Neural crest cell (in vitro differentiated cells): ENCODE measurements at regions not wholly inside any gene's neighbourhood (a gene's known extent, or its start where the extent isn't known, plus 50 kb on each side); places are given as distances from the start of the nearest gene placed in this dataset.

Experiments used
- DNase-seq: peaks from one replicate; pipeline ENCODE4 v3.0.0; 2021; ENCODE audit warnings: low read depth, mixed read lengths, low spot score
- H3K27ac Mint-ChIP-seq: one replicate; pipeline ENCODE4 v1.8.0; 2021; ENCODE audit warnings: mild to moderate bottlenecking, mixed read lengths; ENCODE audit not compliant: unreplicated experiment
- H3K27me3 Mint-ChIP-seq: 2 replicates; pipeline ENCODE4 v1.8.0; 2021; ENCODE audit warnings: low read depth, mild to moderate bottlenecking, mixed read lengths
- H3K36me3 Mint-ChIP-seq: 2 replicates; pipeline ENCODE4 v1.8.0; 2021; ENCODE audit warnings: low read depth, mild to moderate bottlenecking, mixed read lengths
- H3K4me1 Mint-ChIP-seq: 2 replicates; pipeline ENCODE4 v1.8.0; 2021; ENCODE audit warnings: mixed read lengths
- H3K4me3 Mint-ChIP-seq: one replicate; pipeline ENCODE4 v1.8.0; 2021; ENCODE audit warnings: mild to moderate bottlenecking, mixed read lengths
- H3K9me3 Mint-ChIP-seq: 2 replicates; pipeline ENCODE4 v1.8.0; 2021; ENCODE audit warnings: mixed read lengths
- TF ChIP-seq, protein P1 (sequence below): fragments of 200-600 bp; sonication (generic); conservative IDR thresholded peaks from 2 replicates; pipeline ENCODE4 v1.5.0; 2021; ENCODE audit warnings: antibody characterized with exemption, mild to moderate bottlenecking

DNA sequence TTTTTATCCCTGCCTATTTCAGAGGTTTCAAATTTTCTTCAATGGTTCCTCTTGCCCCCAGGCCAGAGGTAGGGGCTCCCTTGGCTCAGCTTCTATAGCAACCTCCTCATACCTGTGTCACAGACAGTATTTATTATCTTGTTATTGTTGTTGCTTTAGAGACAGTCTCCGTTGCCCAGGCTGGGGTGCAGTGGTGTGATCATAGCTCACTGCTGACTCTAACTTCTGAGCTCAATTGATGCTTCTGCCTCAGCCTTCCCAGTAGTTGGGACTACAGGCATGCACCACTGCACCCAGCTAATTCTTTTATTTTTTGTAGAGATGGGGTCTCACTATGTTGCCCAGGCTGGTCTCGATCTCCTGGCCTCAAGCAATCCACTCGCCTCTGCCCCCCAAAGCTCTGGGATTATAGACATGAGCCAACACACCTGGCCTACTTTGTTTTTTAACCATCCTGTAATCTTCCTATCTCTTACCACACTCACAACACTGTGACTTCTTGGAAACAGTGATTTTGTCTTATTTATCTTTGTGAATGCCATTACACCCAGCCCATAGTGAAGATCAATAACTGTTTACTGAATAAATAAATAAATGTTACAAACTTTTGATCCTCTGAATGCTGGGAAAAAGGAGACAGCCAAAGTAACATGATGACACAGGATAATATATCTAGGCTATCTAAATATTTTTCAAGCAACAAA is 95.9 kb downstream of the PHLDA1 start:
- Mint-ChIP-seq H3K27me3 (no peaks in the 10 kb centered on the region), H3K9me3 (no peaks in the 10 kb centered on the region), H3K4me3 (no peak overlapping the region), H3K4me1 (peaks cover 11% of the 10 kb centered on the region), H3K36me3 (no peaks in the 10 kb centered on the region), H3K27ac (no peak overlapping the region)
- no peak for DNase-seq
- TF ChIP-seq, protein P1, sequence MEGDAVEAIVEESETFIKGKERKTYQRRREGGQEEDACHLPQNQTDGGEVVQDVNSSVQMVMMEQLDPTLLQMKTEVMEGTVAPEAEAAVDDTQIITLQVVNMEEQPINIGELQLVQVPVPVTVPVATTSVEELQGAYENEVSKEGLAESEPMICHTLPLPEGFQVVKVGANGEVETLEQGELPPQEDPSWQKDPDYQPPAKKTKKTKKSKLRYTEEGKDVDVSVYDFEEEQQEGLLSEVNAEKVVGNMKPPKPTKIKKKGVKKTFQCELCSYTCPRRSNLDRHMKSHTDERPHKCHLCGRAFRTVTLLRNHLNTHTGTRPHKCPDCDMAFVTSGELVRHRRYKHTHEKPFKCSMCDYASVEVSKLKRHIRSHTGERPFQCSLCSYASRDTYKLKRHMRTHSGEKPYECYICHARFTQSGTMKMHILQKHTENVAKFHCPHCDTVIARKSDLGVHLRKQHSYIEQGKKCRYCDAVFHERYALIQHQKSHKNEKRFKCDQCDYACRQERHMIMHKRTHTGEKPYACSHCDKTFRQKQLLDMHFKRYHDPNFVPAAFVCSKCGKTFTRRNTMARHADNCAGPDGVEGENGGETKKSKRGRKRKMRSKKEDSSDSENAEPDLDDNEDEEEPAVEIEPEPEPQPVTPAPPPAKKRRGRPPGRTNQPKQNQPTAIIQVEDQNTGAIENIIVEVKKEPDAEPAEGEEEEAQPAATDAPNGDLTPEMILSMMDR: no peak

DNA sequence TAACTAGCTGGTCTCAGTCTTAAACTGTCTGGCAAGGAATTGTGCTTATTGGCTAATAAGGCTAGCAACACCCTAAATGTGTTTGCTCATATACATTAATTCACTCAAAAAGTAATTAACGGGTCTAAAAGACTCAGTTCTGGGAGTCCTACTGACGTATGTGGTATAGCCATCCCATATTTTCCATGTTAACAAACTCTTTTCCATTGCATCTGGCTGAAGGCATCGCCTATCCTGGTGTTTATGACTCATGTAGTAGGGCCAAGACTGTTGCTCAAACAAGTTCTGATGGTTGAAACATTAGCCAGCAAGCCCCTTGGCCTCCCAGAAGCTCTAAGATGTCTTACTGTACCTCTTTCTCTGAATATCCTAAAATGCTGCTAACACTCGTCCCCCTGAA is 98.5 kb downstream of the PHLDA1 start:
- H3K4me1 Mint-ChIP-seq: peaks cover 11% of the 10 kb centered on the region
- DNase-seq: no peak
- H3K27ac Mint-ChIP-seq: no peak overlapping the region
- no peaks in the 10 kb centered on the region for H3K9me3 Mint-ChIP-seq
- TF ChIP-seq, protein P1: no peak
- H3K27me3 Mint-ChIP-seq: no peaks in the 10 kb centered on the region
- H3K4me3 Mint-ChIP-seq: no peak overlapping the region
- no peaks in the 10 kb centered on the region for H3K36me3 Mint-ChIP-seq

DNA sequence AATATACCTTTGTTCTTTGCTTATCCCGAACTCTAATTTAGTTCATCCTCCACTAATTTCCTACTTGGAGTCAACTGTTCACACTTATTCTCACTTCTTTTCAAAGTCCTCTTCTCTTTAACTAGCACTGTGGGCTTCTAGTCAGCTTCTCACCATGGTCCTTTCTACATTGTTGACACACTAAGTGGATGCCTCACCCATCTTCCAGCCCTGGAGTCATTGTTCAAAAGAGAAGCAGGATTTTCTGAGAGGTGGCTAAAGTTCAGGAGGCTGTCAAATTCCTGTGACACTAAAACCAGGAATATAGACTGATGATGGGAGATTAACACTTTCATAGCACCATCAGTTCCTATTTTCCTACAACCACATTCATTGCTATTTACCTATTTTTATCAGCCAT is 99.3 kb downstream of the PHLDA1 start:
- Mint-ChIP-seq H3K36me3 (no peaks in the 10 kb centered on the region), H3K27me3 (no peaks in the 10 kb centered on the region), H3K4me1 (peaks cover 11% of the 10 kb centered on the region), H3K9me3 (no peaks in the 10 kb centered on the region), H3K4me3 (no peak overlapping the region), H3K27ac (no peak overlapping the region)
- TF ChIP-seq, protein P1: no peak
- no peak for DNase-seq

DNA sequence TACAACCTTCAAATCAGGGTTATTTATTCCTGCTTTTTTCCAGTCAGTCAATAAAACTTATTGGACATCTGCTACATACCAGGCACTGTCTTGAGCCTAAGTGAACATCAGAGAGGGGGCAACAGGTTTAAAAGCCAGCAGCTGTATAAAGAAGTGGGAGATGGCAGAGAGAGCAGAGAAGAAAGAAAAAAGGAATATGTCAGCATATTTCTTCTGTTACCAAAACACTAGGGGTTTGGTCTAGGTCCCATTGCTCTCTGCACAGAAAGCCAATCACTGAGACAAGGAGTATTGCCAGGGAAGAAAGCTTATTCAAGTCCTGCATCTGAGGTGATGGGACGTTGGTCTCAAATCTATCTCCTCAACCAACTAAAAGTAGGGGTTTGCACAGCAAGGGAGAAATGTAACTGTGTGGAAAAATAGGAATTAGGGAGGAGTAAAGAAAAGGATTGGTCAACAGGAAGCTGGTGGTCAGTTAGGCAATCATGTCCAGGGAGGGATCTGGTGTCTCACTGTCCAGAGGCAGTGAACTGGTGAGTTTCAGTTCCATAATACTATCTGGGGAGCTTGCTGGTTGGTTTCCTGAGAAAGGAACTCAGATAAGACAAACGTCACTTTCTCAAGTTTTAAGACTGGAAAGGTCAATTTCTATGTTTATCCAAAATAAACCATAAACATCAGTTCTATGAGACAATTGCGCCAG is 107.5 kb downstream of the PHLDA1 start:
- H3K4me1 Mint-ChIP-seq: no peaks in the 10 kb centered on the region
- no peak for DNase-seq
- TF ChIP-seq, protein P1: no peak
- H3K36me3 Mint-ChIP-seq: peaks cover 3% of the 10 kb centered on the region
- no peaks in the 10 kb centered on the region for H3K27me3 Mint-ChIP-seq
- H3K27ac Mint-ChIP-seq: no peak overlapping the region
- peaks cover 12% of the 10 kb centered on the region for H3K9me3 Mint-ChIP-seq
- no peak overlapping the region for H3K4me3 Mint-ChIP-seq

DNA sequence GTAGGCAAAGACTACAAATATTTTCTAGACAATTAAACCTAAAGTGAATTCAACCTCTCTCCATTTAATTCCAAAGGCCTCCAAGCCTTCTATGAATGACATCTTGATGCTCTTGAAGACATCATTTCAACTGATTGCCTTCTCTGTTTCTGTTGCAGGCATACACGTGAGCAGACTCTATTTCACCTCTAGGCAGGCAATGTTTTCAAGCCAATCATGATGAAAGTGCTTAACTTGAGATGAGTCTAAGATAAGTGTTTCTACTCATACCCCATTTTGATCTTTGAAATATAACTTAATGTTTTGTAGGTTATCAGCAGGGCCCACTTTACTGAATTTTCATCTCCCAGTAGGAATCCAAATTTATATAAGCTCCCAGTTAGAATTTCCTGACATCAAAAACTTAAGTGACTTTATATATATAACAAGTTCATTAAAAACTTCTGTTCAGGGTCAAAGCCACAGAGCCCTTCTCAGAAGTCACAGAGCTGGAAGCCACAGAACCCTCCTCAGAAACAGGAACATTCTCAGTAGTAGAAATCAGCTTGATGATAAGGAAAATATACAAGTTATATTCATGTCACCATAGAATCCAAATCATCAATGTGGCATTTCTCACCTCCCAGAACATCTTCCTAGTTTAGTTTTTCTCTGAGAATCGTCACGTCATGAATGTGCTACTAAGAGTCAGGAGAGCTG is 108.5 kb downstream of the PHLDA1 start:
- TF ChIP-seq, protein P1: no peak
- Mint-ChIP-seq H3K4me3 (no peak overlapping the region), H3K27me3 (no peaks in the 10 kb centered on the region), H3K36me3 (peaks cover 3% of the 10 kb centered on the region), H3K4me1 (no peaks in the 10 kb centered on the region), H3K9me3 (peaks cover 12% of the 10 kb centered on the region), H3K27ac (no peak overlapping the region)
- DNase-seq: no peak
